HEK293T (cell line): ENCODE measurements at regions not wholly inside any gene's neighbourhood (a gene's known extent, or its start where the extent isn't known, plus 50 kb on each side); places are given as distances from the start of the nearest gene placed in this dataset.

Experiments
- CTCF ChIA-PET: fragments of 350-600 bp; formaldehyde crosslinking; extraction: SDS; loops from one replicate; lab custom pipeline; 2021; ENCODE audit warnings: antibody characterized with exemption, inconsistent platforms; lab: Yijun Ruan, JAX
- POLR2A ChIA-PET: fragments of 350-600 bp; formaldehyde crosslinking; extraction: SDS; loops from one replicate; lab custom pipeline; 2020; ENCODE audit warnings: antibody characterized with exemption, inconsistent platforms; lab: Yijun Ruan, JAX
- DNase-seq: peaks from one replicate; pipeline ENCODE4 v3.0.0; 2012; ENCODE audit warnings: mixed read lengths; ENCODE audit errors: extremely low spot score
- ARNT ChIP-seq: fragments of 450-650 bp; IDR thresholded peaks from 2 replicates; pipeline ENCODE4 v1.6.1; 2017; ENCODE audit warnings: mild to moderate bottlenecking
- BHLHE40 ChIP-seq: fragments of 450-650 bp; IDR thresholded peaks from 2 replicates; pipeline ENCODE4 v1.6.1; 2016; ENCODE audit warnings: mild to moderate bottlenecking, moderate library complexity, borderline replicate concordance
- CTBP1 ChIP-seq: fragments of 450-650 bp; IDR thresholded peaks from 2 replicates; pipeline ENCODE4 v1.6.1; 2016; ENCODE audit warnings: borderline replicate concordance
- ELF4 ChIP-seq: fragments of 450-650 bp; IDR thresholded peaks from 2 replicates; pipeline ENCODE4 v1.6.1; 2017; ENCODE audit warnings: antibody characterized with exemption
- FOXA1 ChIP-seq: fragments of 450-650 bp; IDR thresholded peaks from 2 replicates; pipeline ENCODE4 v1.6.1; 2016; ENCODE audit warnings: mild to moderate bottlenecking
- FOXK2 ChIP-seq: fragments of 450-650 bp; IDR thresholded peaks from 2 replicates; pipeline ENCODE4 v1.6.1; 2016; ENCODE audit warnings: mild to moderate bottlenecking
- FOXM1 ChIP-seq: fragments of 450-650 bp; IDR thresholded peaks from 2 replicates; pipeline ENCODE4 v1.6.1; 2017; ENCODE audit warnings: mild to moderate bottlenecking, borderline replicate concordance
- HDGF ChIP-seq: fragments of 450-650 bp; IDR thresholded peaks from 2 replicates; pipeline ENCODE4 v1.6.1; 2017; ENCODE audit warnings: antibody characterized with exemption, borderline replicate concordance
- L3MBTL2 ChIP-seq: fragments of 450-650 bp; conservative IDR thresholded peaks from 2 replicates; pipeline ENCODE4 v1.6.1; 2016; ENCODE audit warnings: mild to moderate bottlenecking
- LEF1 ChIP-seq: fragments of 450-650 bp; IDR thresholded peaks from 2 replicates; pipeline ENCODE4 v1.6.1; 2017; ENCODE audit warnings: mild to moderate bottlenecking, borderline replicate concordance
- NFRKB ChIP-seq: fragments of 450-650 bp; IDR thresholded peaks from 2 replicates; pipeline ENCODE4 v1.6.1; 2016; ENCODE audit warnings: mild to moderate bottlenecking, moderate library complexity
- PKNOX1 ChIP-seq: fragments of 450-650 bp; IDR thresholded peaks from 2 replicates; pipeline ENCODE4 v1.6.1; 2016
- SP1 ChIP-seq: fragments of 450-650 bp; IDR thresholded peaks from 2 replicates; pipeline ENCODE4 v1.6.1; 2017
- SUZ12 ChIP-seq: fragments of 450-650 bp; IDR thresholded peaks from 2 replicates; pipeline ENCODE4 v1.6.1; 2016; ENCODE audit warnings: mild to moderate bottlenecking
- TARDBP ChIP-seq: fragments of 450-650 bp; IDR thresholded peaks from 2 replicates; pipeline ENCODE4 v1.6.1; 2016
- ZNF384 ChIP-seq: fragments of 450-650 bp; IDR thresholded peaks from 2 replicates; pipeline ENCODE4 v1.6.1; 2016

GRCh38 chr9:3118081-3118480 lies 274.2 kb upstream of the PUM3 start:
- ChIA-PET POLR2A (no interaction called here), CTCF (no interaction called here)
- DNase-seq: no peak
- TF ChIP-seq ZNF384 (no peak), ELF4 (no peak), SUZ12 (no peak), TARDBP (no peak), NFRKB (no peak), HDGF (no peak)

- ChIA-PET POLR2A (no interaction called here), CTCF (no interaction called here)
Measured at GRCh38 chr9:3099646-3100045, 255.8 kb upstream of the PUM3 start.

DNA sequence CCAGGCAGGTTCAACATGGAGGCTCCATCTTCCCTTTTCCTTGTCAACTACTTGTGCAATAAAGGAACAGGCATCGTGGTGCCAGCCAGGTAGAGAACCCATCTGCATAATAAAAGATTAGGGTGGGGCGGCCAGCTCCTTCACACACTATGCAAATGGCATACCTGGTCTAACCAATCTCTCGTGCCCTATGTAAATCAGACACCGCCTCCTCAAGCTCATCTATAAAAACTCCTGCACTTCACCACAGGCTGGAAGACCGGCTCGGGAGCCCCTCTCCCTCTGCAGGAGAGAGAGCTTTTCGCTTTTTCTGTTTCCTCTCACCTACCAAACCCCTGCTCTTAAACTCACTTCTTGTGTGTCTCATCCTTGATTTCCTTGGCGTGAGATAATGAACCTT lies 244.3 kb upstream of the PUM3 start:
- CTCF ChIA-PET: no interaction called here
- DNase-seq: no peak

More at GRCh38 chr9:3099646-3100045, 255.8 kb upstream of the PUM3 start:
- TF ChIP-seq L3MBTL2 (no peak), SUZ12 (no peak), FOXM1 (no peak), FOXK2 (no peak), PKNOX1 (no peak), SP1 (no peak), HDGF (no peak), BHLHE40 (no peak)
- no peak for DNase-seq

GRCh38 chr9:3087697-3088096 lies 243.8 kb upstream of the PUM3 start:
- TF ChIP-seq SUZ12 (no peak), SP1 (no peak), FOXM1 (no peak), LEF1 (no peak), ARNT (no peak), FOXK2 (no peak), ZNF384 (no peak)
- DNase-seq: no peak
- ChIA-PET CTCF (no interaction called here), POLR2A (no interaction called here)

More for the DNA sequence above, 244.3 kb upstream of the PUM3 start:
- TF ChIP-seq FOXA1 (no peak), TARDBP (no peak), ZNF384 (no peak)
- POLR2A ChIA-PET: no interaction called here

GRCh38 chr9:3080951-3081350 lies 237.1 kb upstream of the PUM3 start:
- CTCF ChIA-PET: interaction anchor here (0.7 kb wide), 1 partner anchor 101 kb away, joined by 6 read pairs; no protein-coding TSS in a partner anchor
- TF ChIP-seq FOXK2: no peak
- no peak for TF ChIP-seq BHLHE40
- TF ChIP-seq ARNT: no peak
- TF ChIP-seq L3MBTL2: no peak
- TF ChIP-seq PKNOX1: no peak
- no peak for TF ChIP-seq ZNF384
- no peak for TF ChIP-seq FOXM1
- no peak for TF ChIP-seq SUZ12
- TF ChIP-seq TARDBP: no peak
- TF ChIP-seq SP1: no peak
- no peak for TF ChIP-seq ELF4
- no peak for TF ChIP-seq CTBP1
- no peak for TF ChIP-seq LEF1
- no peak for TF ChIP-seq FOXA1
- no peak for TF ChIP-seq HDGF
- no peak for TF ChIP-seq NFRKB
- DNase-seq: no peak
- POLR2A ChIA-PET: no interaction called here

DNA sequence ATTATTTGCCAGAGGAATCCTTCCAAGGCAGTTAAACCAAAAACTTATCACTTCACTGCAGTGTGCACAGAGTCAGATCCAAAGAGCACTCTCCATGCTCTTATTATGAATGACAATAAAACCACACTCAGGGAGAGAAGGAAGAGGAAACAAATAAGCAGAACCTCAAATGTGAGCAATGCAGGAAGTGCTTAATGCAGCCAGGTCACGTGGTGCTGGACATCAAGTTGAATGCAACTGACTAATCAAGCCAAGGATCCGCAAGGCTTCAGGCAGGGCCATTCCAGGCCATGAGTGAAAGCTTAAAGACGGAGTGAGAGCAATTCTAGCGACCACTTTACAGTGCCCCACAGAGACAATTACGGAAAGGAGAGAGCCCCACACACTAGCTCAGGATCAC lies 230.4 kb upstream of the PUM3 start:
- POLR2A ChIA-PET: no interaction called here
- no peak for DNase-seq
- TF ChIP-seq FOXK2 (no peak), FOXA1 (no peak), CTBP1 (no peak), ARNT (no peak), BHLHE40 (no peak)
- CTCF ChIA-PET: no interaction called here

DNA sequence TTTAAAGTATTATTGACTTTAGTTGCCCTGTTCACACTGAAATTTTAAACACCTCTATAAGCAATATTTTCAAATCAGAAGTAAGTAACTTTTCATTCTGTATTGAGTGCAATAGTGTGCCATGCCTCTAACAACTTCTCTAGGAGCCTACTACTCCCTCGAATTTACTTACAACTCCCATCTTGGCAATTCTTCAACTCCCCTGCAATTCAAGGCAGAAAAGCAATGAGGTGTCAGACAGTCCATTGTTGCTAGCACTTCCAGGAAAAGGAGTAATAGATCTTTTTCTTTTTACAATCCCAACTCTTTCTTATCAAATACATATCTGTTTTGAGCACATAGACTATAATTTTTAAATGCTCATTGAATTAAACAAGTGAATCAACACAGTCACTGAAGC lies 222.7 kb upstream of the PUM3 start:
- TF ChIP-seq LEF1 (no peak), FOXK2 (no peak), ARNT (no peak), FOXM1 (no peak), SUZ12 (no peak), CTBP1 (no peak), FOXA1 (no peak), HDGF (no peak)
- POLR2A ChIA-PET: no interaction called here
- CTCF ChIA-PET: no interaction called here
- no peak for DNase-seq

GRCh38 chr9:3059781-3060468 lies 216.0 kb upstream of the PUM3 start:
- POLR2A ChIA-PET: no interaction called here
- TF ChIP-seq PKNOX1 (no peak), LEF1 (no peak), TARDBP (no peak)
- CTCF ChIA-PET: no interaction called here
- DNase-seq: no peak
